Neural cell (in vitro differentiated cells): ENCODE measurements at regions not wholly inside any gene's neighbourhood (a gene's known extent, or its start where the extent isn't known, plus 50 kb on each side); places are given as distances from the start of the nearest gene placed in this dataset.

Experiments
- MXI1 ChIP-seq: fragments of 450-650 bp; conservative IDR thresholded peaks from 2 replicates; pipeline ENCODE4 v1.6.1; 2014; ENCODE audit warnings: antibody characterized with exemption, mild to moderate bottlenecking; ENCODE audit not compliant: poor library complexity, severe bottlenecking
- POLR2AphosphoS5 ChIP-seq: IDR thresholded peaks from 2 replicates; pipeline ENCODE4 v1.6.1; 2012
- TF ChIP-seq, protein P1 (sequence below): fragments of 450-650 bp; IDR thresholded peaks from 2 replicates; pipeline ENCODE4 v1.5.1; 2014; ENCODE audit warnings: antibody characterized with exemption, mild to moderate bottlenecking, moderate library complexity; ENCODE audit not compliant: poor library complexity, severe bottlenecking

DNA sequence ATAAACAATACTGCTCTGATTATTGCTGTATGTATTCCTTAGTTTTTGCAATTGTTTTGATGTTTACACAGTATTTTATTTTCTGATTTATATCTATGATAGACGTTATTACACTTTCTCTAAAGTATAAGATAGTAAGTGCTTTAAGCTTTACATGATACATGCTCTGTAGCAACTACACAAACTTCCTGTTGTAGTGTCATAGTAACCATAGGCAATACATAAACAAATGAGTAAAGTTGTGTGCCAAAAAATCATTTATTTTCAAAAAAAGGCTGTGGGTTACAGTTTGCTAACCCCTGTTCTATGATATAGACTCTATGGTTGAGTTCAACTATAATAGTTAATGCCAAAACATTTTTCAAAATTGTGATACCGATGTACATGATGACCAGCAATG lies 1156.4 kb downstream of the AMY1C start:
- TF ChIP-seq POLR2AphosphoS5 = no peak
- TF ChIP-seq, protein P1, sequence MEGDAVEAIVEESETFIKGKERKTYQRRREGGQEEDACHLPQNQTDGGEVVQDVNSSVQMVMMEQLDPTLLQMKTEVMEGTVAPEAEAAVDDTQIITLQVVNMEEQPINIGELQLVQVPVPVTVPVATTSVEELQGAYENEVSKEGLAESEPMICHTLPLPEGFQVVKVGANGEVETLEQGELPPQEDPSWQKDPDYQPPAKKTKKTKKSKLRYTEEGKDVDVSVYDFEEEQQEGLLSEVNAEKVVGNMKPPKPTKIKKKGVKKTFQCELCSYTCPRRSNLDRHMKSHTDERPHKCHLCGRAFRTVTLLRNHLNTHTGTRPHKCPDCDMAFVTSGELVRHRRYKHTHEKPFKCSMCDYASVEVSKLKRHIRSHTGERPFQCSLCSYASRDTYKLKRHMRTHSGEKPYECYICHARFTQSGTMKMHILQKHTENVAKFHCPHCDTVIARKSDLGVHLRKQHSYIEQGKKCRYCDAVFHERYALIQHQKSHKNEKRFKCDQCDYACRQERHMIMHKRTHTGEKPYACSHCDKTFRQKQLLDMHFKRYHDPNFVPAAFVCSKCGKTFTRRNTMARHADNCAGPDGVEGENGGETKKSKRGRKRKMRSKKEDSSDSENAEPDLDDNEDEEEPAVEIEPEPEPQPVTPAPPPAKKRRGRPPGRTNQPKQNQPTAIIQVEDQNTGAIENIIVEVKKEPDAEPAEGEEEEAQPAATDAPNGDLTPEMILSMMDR = no peak
- TF ChIP-seq MXI1 = no peak
